IMR-90 (cell line): ENCODE measurements at regions not wholly inside any gene's neighbourhood (a gene's known extent, or its start where the extent isn't known, plus 50 kb on each side); places are given as distances from the start of the nearest gene placed in this dataset.

Source experiments
- ATAC-seq: fragments of 200-7000 bp; cut with Tn5 transposase; 2 replicates; pipeline ENCODE4 v1.9.1; 2020; ENCODE audit warnings: low read depth, mild to moderate bottlenecking, moderate library complexity
- BruUV-seq: library from RNA; stranded (reverse); fragments of 400-500 nt; replicated peaks from 2 replicates; lab custom pipeline; 2021; lab: Mats Ljungman, UMichigan
- CTCF ChIA-PET: fragments of 300-600 bp; formaldehyde crosslinking; extraction: SDS; loops from one replicate; lab custom pipeline; 2021; ENCODE audit warnings: antibody characterized with exemption; lab: Yijun Ruan, JAX
- POLR2A ChIA-PET: fragments of 300-600 bp; sonication (Branson Sonifier 250); formaldehyde crosslinking; loops from one replicate; lab custom pipeline; 2022; ENCODE audit warnings: antibody characterized with exemption; ENCODE audit not compliant: unreplicated experiment; lab: Charles Lee
- DNase-seq: peaks from one replicate; pipeline ENCODE4 v3.0.0; 2013
- H2AFZ ChIP-seq: replicated peaks from 2 replicates; pipeline ENCODE3; 2013; ENCODE audit warnings: low read length, mild to moderate bottlenecking; ENCODE audit not compliant: poor library complexity
- H2AK5ac ChIP-seq: 2 replicates; pipeline ENCODE4 v1.6.1; 2013; ENCODE audit warnings: low read depth, low read length, inconsistent platforms
- H2AK9ac ChIP-seq: replicated peaks from 2 replicates; pipeline ENCODE3; 2013; ENCODE audit warnings: mild to moderate bottlenecking, low read depth, low read length, moderate library complexity; ENCODE audit not compliant: poor library complexity
- H2BK120ac ChIP-seq: 2 replicates; pipeline ENCODE4 v1.6.1; 2013; ENCODE audit warnings: low read depth, low read length, inconsistent platforms
- H2BK15ac ChIP-seq: 3 replicates; pipeline ENCODE4 v1.6.1; 2013; ENCODE audit warnings: low read depth, low read length, inconsistent platforms
- H2BK20ac ChIP-seq: 2 replicates; pipeline ENCODE4 v1.6.1; 2013; ENCODE audit warnings: low read depth, mild to moderate bottlenecking, inconsistent platforms, low read length, moderate library complexity
- H2BK5ac ChIP-seq: 2 replicates; pipeline ENCODE4 v1.6.1; 2013; ENCODE audit warnings: mild to moderate bottlenecking, low read depth, low read length, inconsistent platforms; ENCODE audit not compliant: poor library complexity, severe bottlenecking
- H3K14ac ChIP-seq: replicated peaks from 2 replicates; pipeline ENCODE4 v1.6.1; 2013; ENCODE audit warnings: low read depth, low read length, inconsistent platforms
- H3K18ac ChIP-seq: 2 replicates; pipeline ENCODE4 v1.6.1; 2013; ENCODE audit warnings: low read depth, low read length, control low read depth
- H3K23ac ChIP-seq: 2 replicates; pipeline ENCODE4 v1.6.1; 2013; ENCODE audit warnings: low read depth, low read length, inconsistent platforms
- H3K27ac ChIP-seq: 2 replicates; pipeline ENCODE4 v1.5.1; 2013; ENCODE audit warnings: mild to moderate bottlenecking, control low read depth, low read length; ENCODE audit not compliant: insufficient read depth
- H3K27me3 ChIP-seq: 2 replicates; pipeline ENCODE4 v1.6.1; 2013; ENCODE audit warnings: low read length; ENCODE audit not compliant: control insufficient read depth, insufficient read depth
- H3K36me3 ChIP-seq: 2 replicates; pipeline ENCODE4 v1.6.1; 2013; ENCODE audit warnings: low read length, mixed read lengths; ENCODE audit not compliant: control insufficient read depth, insufficient read depth
- H3K4ac ChIP-seq: 2 replicates; pipeline ENCODE4 v1.6.1; 2013; ENCODE audit warnings: low read depth, low read length, inconsistent platforms
- H3K4me1 ChIP-seq: 2 replicates; pipeline ENCODE4 v1.6.1; 2013; ENCODE audit warnings: low read length, mixed read lengths; ENCODE audit not compliant: control insufficient read depth, insufficient read depth
- H3K4me2 ChIP-seq: 2 replicates; pipeline ENCODE4 v1.6.1; 2013; ENCODE audit warnings: low read depth, mild to moderate bottlenecking, control low read depth, low read length, moderate library complexity
- H3K4me3 ChIP-seq: 2 replicates; pipeline ENCODE4 v1.5.1; 2013; ENCODE audit warnings: low read depth, mild to moderate bottlenecking, control low read depth, low read length, moderate library complexity; ENCODE audit not compliant: insufficient read depth
- H3K56ac ChIP-seq: 2 replicates; pipeline ENCODE4 v1.6.1; 2013; ENCODE audit warnings: low read length, inconsistent platforms; ENCODE audit not compliant: insufficient read depth; ENCODE audit errors: extremely low read depth
- H3K79me1 ChIP-seq, 2 experiments: 2 replicates each; pipeline ENCODE4 v1.6.1; 2013; ENCODE audit warnings: low read length in 2 of 2, inconsistent platforms in 1 of 2, low read depth in 1 of 2
- H3K9ac ChIP-seq: 2 replicates; pipeline ENCODE4 v1.6.1; 2013; ENCODE audit warnings: low read depth, low read length, control low read depth
- H3K9me1 ChIP-seq: 2 replicates; pipeline ENCODE4 v1.6.1; 2013; ENCODE audit warnings: low read length, inconsistent platforms; ENCODE audit not compliant: insufficient read depth
- H3K9me3 ChIP-seq: 2 replicates; pipeline ENCODE4 v1.6.1; 2013; ENCODE audit warnings: low read length; ENCODE audit not compliant: control insufficient read depth, insufficient read depth
- H4K20me1 ChIP-seq: 2 replicates; pipeline ENCODE4 v1.6.1; 2013; ENCODE audit warnings: low read length, inconsistent platforms; ENCODE audit not compliant: insufficient read depth
- H4K5ac ChIP-seq: 2 replicates; pipeline ENCODE4 v1.6.1; 2013; ENCODE audit warnings: mild to moderate bottlenecking, low read depth, low read length, control low read depth
- H4K8ac ChIP-seq, 2 experiments: 2 replicates each; pipeline ENCODE4 v1.6.1; 2013; ENCODE audit warnings: low read depth in 2 of 2, low read length in 2 of 2, control low read depth in 1 of 2, inconsistent platforms in 1 of 2
- H4K91ac ChIP-seq: 2 replicates; pipeline ENCODE4 v1.6.1; 2013; ENCODE audit warnings: low read depth, low read length, inconsistent platforms; ENCODE audit not compliant: insufficient read depth
- BHLHE40 ChIP-seq: fragments of 150-350 bp; IDR thresholded peaks from 2 replicates; pipeline ENCODE4 v1.6.1; 2016; ENCODE audit warnings: mild to moderate bottlenecking, low read depth, low read length
- CEBPB ChIP-seq: IDR thresholded peaks from 2 replicates; pipeline ENCODE4 v1.6.1; 2012; ENCODE audit warnings: low read depth, low read length, improper control_type of control experiment
- CHD1 ChIP-seq: IDR thresholded peaks from 2 replicates; pipeline ENCODE4 v1.6.1; 2012; ENCODE audit warnings: low read depth, low read length, improper control_type of control experiment
- CTCF ChIP-seq: conservative IDR thresholded peaks from 2 replicates; pipeline ENCODE4 v1.5.1; 2012; ENCODE audit warnings: mild to moderate bottlenecking, low read depth, low read length, improper control_type of control experiment
- ELK1 ChIP-seq: fragments of 150-350 bp; IDR thresholded peaks from 2 replicates; pipeline ENCODE4 v1.6.1; 2016; ENCODE audit warnings: low read depth, mild to moderate bottlenecking, low read length, moderate library complexity, borderline replicate concordance
- FOS ChIP-seq: fragments of 150-350 bp; IDR thresholded peaks from 2 replicates; pipeline ENCODE4 v1.6.1; 2016; ENCODE audit warnings: low read depth, low read length
- MAFK ChIP-seq: IDR thresholded peaks from 2 replicates; pipeline ENCODE4 v1.6.1; 2012; ENCODE audit warnings: low read depth, low read length, improper control_type of control experiment
- MAZ ChIP-seq: IDR thresholded peaks from 2 replicates; pipeline ENCODE4 v1.6.1; 2012; ENCODE audit warnings: low read depth, mild to moderate bottlenecking, low read length, improper control_type of control experiment, moderate library complexity, borderline replicate concordance
- MXI1 ChIP-seq: IDR thresholded peaks from 2 replicates; pipeline ENCODE4 v1.6.1; 2012; ENCODE audit warnings: low read depth, mild to moderate bottlenecking, low read length, moderate library complexity, borderline replicate concordance
- NFE2L2 ChIP-seq: fragments of 150-350 bp; IDR thresholded peaks from 2 replicates; pipeline ENCODE4 v1.6.1; 2016; ENCODE audit warnings: low read depth, mild to moderate bottlenecking, low read length
- POLR2A ChIP-seq: IDR thresholded peaks from 2 replicates; pipeline ENCODE4 v1.6.1; 2012; ENCODE audit warnings: mild to moderate bottlenecking, low read depth, low read length
- RAD21 ChIP-seq: IDR thresholded peaks from 2 replicates; pipeline ENCODE4 v1.6.1; 2012; ENCODE audit warnings: low read length, improper control_type of control experiment
- RCOR1 ChIP-seq: IDR thresholded peaks from 2 replicates; pipeline ENCODE4 v1.6.1; 2012; ENCODE audit warnings: mild to moderate bottlenecking, low read length, improper control_type of control experiment; ENCODE audit not compliant: insufficient replicate concordance
- RFX5 ChIP-seq: IDR thresholded peaks from 2 replicates; pipeline ENCODE4 v1.8.0; 2012; ENCODE audit warnings: low read depth, mild to moderate bottlenecking, low read length, moderate library complexity
- SMC3 ChIP-seq: fragments of 150-350 bp; IDR thresholded peaks from 2 replicates; pipeline ENCODE4 v1.6.1; 2016; ENCODE audit warnings: low read depth, mild to moderate bottlenecking, antibody characterized with exemption, low read length, moderate library complexity
- USF2 ChIP-seq: fragments of 150-350 bp; IDR thresholded peaks from 2 replicates; pipeline ENCODE4 v1.6.1; 2017; ENCODE audit warnings: mild to moderate bottlenecking, antibody characterized with exemption, low read length, low read depth
- WGBS, 2 experiments: methylation state at CpG; one replicate each; pipeline versions ENCODE4 v1.1.5 to v1.1.7; 2013; ENCODE audit warnings: missing lambda C conversion rate in 2 of 2; ENCODE audit not compliant: insufficient read length in 1 of 2; ENCODE audit errors: extremely low coverage in 2 of 2; 5-methylcytosine and 5-hydroxymethylcytosine counted together
- dilution Hi-C: fragments of 300-500 bp; cut with HindIII; formaldehyde crosslinking; loops from one replicate; pipeline ENCODE4 v1.14.3; 2018; ENCODE audit warnings: low sequenced_read_pairs; ENCODE audit not compliant: unreplicated experiment
- in situ Hi-C: fragments of 300-500 bp; cut with MboI; formaldehyde crosslinking; loops from 3 replicates; pipeline ENCODE4 v1.14.3; 2019; ENCODE audit warnings: low sequenced_read_pairs, inconsistent platforms, mixed read lengths
- intact Hi-C: fragments of 100-400 bp; cut with micrococcal nuclease; formaldehyde crosslinking; loops from 2 replicates; pipeline ENCODE4 v1.10.0; 2022

- Histone ChIP-seq H2BK5ac (no peak overlapping the region), H4K91ac (no peak overlapping the region), H3K36me3 (no peaks in the 10 kb centered on the region), H3K27me3 (no peaks in the 10 kb centered on the region), H3K4me3 (no peak overlapping the region), H4K5ac (no peak overlapping the region), H3K79me1 (no peaks in the 10 kb centered on the region), H4K8ac (no peak overlapping the region), H3K9me1 (no peaks in the 10 kb centered on the region), H3K4ac (no peak overlapping the region), H4K20me1 (no peaks in the 10 kb centered on the region), H2BK15ac (no peak overlapping the region), H3K23ac (no peak overlapping the region), H2AK9ac (no peak overlapping the region), H2BK120ac (no peak overlapping the region), H3K56ac (no peak overlapping the region), H3K9ac (no peak overlapping the region), H2BK20ac (no peak overlapping the region), H2AFZ (no peak overlapping the region), H3K14ac (no peak overlapping the region), H3K4me2 (no peak overlapping the region), H3K18ac (no peak overlapping the region), H3K9me3 (no peaks in the 10 kb centered on the region), H3K27ac (no peak overlapping the region), H3K4me1 (no peaks in the 10 kb centered on the region), H2AK5ac (no peak overlapping the region)
- dilution Hi-C loops (loop anchor here (25.0 kb wide), 1 partner anchor 186 kb away; no protein-coding TSS in a partner anchor), intact Hi-C loops (no loop called here), in situ Hi-C loops (no loop called here)
- CTCF ChIA-PET, result interaction anchor here (0.7 to 0.8 kb wide), 2 partner anchors 164 to 175 kb away, joined by 3 to 5 read pairs; no protein-coding TSS in a partner anchor
- TF ChIP-seq ELK1, result no peak
- TF ChIP-seq SMC3, result no peak
- no peak for TF ChIP-seq MAFK
- no peak for TF ChIP-seq CEBPB
- no peak for TF ChIP-seq RCOR1
- TF ChIP-seq USF2, result no peak
- TF ChIP-seq FOS, result no peak
- TF ChIP-seq RAD21, result no peak
- TF ChIP-seq BHLHE40, result no peak
- TF ChIP-seq MXI1, result no peak
- TF ChIP-seq POLR2A, result no peak
- TF ChIP-seq NFE2L2, result no peak
- no peak for TF ChIP-seq CHD1
- no peak for TF ChIP-seq RFX5
- TF ChIP-seq CTCF, result no peak
- TF ChIP-seq MAZ, result no peak
- POLR2A ChIA-PET, result no interaction called here
- no CpG with 5 or more reads among the region's 2 CpGs for WGBS, 2 experiments
- no TSS peak for BruUV-seq
- no peak for DNase-seq
- ATAC-seq, result no peak
Measured at GRCh38 chr4:158001756-158002155, 171.1 kb downstream of the GASK1B start.
